ENCODE measurements at regions not wholly inside any gene's neighbourhood (a gene's known extent, or its start where the extent isn't known, plus 50 kb on each side); places are given as distances from the start of the nearest gene placed in this dataset.

DNA sequence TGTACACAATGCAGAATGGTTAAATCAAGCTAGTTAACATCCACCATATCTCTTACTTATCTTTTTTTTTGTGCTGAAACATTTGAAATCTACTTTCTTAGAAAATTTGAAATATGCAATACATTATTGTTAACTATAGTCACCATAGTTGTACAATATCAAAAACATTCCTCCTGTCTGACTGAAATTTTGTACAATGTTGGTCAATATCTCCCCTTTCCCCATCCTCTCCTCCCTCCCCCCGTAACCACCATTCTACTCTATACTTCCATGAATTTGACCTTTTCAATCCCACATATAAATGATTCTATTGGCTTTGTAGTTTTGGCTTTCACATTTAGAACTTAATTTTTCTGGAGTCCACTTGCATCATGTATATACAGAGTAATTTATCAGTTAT is 63.5 kb upstream of the DCD start:
- intact Hi-C loops (cut with DNase I) = no loop called here
- TF ChIP-seq, protein P1, sequence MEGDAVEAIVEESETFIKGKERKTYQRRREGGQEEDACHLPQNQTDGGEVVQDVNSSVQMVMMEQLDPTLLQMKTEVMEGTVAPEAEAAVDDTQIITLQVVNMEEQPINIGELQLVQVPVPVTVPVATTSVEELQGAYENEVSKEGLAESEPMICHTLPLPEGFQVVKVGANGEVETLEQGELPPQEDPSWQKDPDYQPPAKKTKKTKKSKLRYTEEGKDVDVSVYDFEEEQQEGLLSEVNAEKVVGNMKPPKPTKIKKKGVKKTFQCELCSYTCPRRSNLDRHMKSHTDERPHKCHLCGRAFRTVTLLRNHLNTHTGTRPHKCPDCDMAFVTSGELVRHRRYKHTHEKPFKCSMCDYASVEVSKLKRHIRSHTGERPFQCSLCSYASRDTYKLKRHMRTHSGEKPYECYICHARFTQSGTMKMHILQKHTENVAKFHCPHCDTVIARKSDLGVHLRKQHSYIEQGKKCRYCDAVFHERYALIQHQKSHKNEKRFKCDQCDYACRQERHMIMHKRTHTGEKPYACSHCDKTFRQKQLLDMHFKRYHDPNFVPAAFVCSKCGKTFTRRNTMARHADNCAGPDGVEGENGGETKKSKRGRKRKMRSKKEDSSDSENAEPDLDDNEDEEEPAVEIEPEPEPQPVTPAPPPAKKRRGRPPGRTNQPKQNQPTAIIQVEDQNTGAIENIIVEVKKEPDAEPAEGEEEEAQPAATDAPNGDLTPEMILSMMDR (IDR thresholded peaks at IDR 0.05) = no peak
- peaks cover 4% of the 10 kb centered on the region for H3K27me3 ChIP-seq
- H3K4me1 ChIP-seq (replicated peaks in 1 of 2) = no peaks in the 10 kb centered on the region
- WGBS, 4 donors = 71 to 81% (median 78%) methylated on average over 1 of the region's 1 CpG
- H3K36me3 ChIP-seq (replicated peaks in 1 of 2) = no peaks in the 10 kb centered on the region
- H3K27ac ChIP-seq = no peak overlapping the region
- peaks cover 0 to 7% (median 0%) of the 10 kb centered on the region in 3 donors for H3K9me3 ChIP-seq (replicated peaks in 1 of 3)
- DNase-seq = no peak
- no peak overlapping the region for H3K4me3 ChIP-seq

DNA sequence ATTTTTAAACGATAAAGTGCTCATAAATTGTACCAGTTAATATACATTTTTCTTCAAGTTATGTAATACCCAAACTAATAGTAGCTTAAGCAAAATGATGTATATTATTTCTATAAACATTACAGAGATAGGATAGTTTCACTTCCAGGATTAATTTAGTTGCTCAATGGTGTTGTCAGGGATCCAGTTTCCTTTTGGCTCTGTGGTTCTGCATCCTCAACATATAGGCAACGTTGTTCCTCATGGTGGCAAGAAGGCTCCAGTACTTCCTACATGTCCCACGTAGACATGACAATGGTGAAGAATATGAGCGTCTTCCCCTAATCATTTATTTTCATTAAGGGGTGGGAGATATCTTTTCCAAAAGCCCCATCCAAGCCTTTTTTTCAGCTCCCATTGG is 60.7 kb upstream of the DCD start:
- 65 to 79% (median 70%) methylated on average over 4 of the region's 4 CpGs for WGBS, 4 donors
- Histone ChIP-seq H3K36me3 (replicated peaks in 1 of 2) (no peaks in the 10 kb centered on the region), H3K27ac (no peak overlapping the region), H3K9me3 (replicated peaks in 1 of 3) (peaks cover 0 to 7% (median 0%) of the 10 kb centered on the region in 3 donors), H3K27me3 (no peaks in the 10 kb centered on the region), H3K4me1 (replicated peaks in 1 of 2) (no peaks in the 10 kb centered on the region), H3K4me3 (no peak overlapping the region)
- intact Hi-C loops (cut with DNase I) = no loop called here
- TF ChIP-seq, protein P1 (IDR thresholded peaks at IDR 0.05) = no peak
- no peak for TF ChIP-seq POLR2A (IDR thresholded peaks at IDR 0.05)
- DNase-seq = peak in 1 of 7 donors; percentile 2

DNA sequence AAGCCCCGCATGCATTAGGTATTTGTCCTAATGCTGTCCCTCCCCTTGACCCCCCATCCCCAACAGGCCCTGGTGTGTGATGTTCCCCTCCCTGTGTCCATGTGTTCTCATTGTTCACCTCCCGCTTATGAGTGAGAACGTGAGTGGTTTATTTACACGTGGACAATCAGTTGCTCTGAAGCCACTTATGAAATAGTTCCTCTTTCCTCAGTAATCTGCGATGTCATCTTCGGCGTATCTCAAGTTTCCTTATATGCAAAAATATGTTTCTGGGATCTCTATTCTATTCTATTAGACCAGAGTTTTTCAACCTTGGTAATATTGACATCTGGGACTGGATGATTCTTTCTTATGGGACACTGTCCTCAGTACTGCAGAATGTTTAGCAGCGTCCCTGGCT is 56.0 kb upstream of the DCD start:
- Histone ChIP-seq H3K36me3 (replicated peaks in 1 of 2) (no peaks in the 10 kb centered on the region), H3K9me3 (replicated peaks in 1 of 3) (no peaks in the 10 kb centered on the region), H3K27me3 (no peaks in the 10 kb centered on the region), H3K27ac (no peak overlapping the region), H3K4me1 (replicated peaks in 1 of 2) (no peaks in the 10 kb centered on the region), H3K4me3 (no peak overlapping the region)
- WGBS, 4 donors = 64 to 76% (median 68%) methylated on average over 8 of the region's 8 CpGs
- TF ChIP-seq, protein P1 (IDR thresholded peaks at IDR 0.05) = no peak
- TF ChIP-seq POLR2A (IDR thresholded peaks at IDR 0.05) = no peak
- intact Hi-C loops (cut with DNase I) = loop anchor here in 1 of 2 donors (5.0 kb wide), 1 partner anchor 253 kb away; no protein-coding TSS in a partner anchor
- no peak for DNase-seq

DNA sequence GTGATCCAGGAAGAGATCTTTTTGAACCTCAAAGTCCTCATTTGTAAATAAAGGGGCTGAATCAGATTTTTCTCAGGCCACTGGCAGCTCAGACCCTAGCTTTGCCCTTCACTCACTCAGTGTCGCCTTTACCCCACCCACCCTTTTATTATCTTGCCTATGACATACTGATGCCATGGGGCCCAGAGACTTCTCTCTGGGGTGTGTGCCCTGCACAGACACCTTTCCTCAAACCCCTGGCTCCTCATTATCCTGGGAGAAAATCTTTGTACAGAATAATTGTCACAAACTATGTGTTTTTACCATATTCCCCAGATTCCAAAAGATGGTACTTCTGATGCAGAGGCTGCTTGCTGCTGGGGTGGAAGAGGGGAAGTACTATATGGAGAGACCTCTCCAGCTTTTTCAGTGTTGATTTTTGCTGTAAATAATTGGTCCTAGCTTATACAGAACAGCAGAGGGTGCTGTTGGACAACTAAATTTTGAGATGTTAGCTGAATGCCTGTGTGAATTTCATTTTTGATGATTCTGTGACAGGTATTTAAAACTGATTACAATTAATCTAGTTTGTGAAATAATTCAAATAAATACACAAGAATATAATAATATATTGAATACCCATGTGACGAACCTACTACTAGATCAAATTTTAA is 53.9 kb upstream of the DCD start:
- WGBS, 4 donors = 28 to 31% (median 30%) methylated on average over 2 of the region's 2 CpGs
- intact Hi-C loops (cut with DNase I) = loop anchor here in 1 of 2 donors (5.0 kb wide), 1 partner anchor 255 kb away; no protein-coding TSS in a partner anchor
- Histone ChIP-seq H3K4me3 (no peak overlapping the region), H3K9me3 (replicated peaks in 1 of 3) (no peaks in the 10 kb centered on the region), H3K27ac (no peak overlapping the region), H3K27me3 (no peaks in the 10 kb centered on the region), H3K36me3 (replicated peaks in 1 of 2) (no peaks in the 10 kb centered on the region), H3K4me1 (replicated peaks in 1 of 2) (no peaks in the 10 kb centered on the region)
- DNase-seq = peak in 1 of 7 donors; percentile 4
- TF ChIP-seq, protein P1 (IDR thresholded peaks at IDR 0.05) = peak; percentile 36 to 66 (median 57)
- TF ChIP-seq POLR2A (IDR thresholded peaks at IDR 0.05) = no peak
